B cell (primary cell): ENCODE measurements at regions not wholly inside any gene's neighbourhood (a gene's known extent, or its start where the extent isn't known, plus 50 kb on each side); places are given as distances from the start of the nearest gene placed in this dataset.

ENCODE experiments used
- ATAC-seq: fragments of 200-7000 bp; cut with Tn5 transposase; one replicate; pipeline ENCODE4 v1.10.0; 2021; ENCODE audit warnings: low read depth, mild to moderate bottlenecking, moderate number of reproducible peaks, moderate library complexity
- CTCF ChIA-PET: fragments of 350-600 bp; sonication (Branson Sonifier 250); formaldehyde crosslinking; loops from one replicate; lab custom pipeline; 2021; ENCODE audit warnings: antibody characterized with exemption, inconsistent platforms; lab: Charles Lee
- POLR2A ChIA-PET: fragments of 350-600 bp; sonication (Branson Sonifier 250); formaldehyde crosslinking; loops from one replicate; lab custom pipeline; 2021; ENCODE audit warnings: antibody characterized with exemption; lab: Charles Lee
- DNase-seq: peaks from one replicate; pipeline ENCODE4 v3.0.0; 2013
- H2AFZ ChIP-seq: 2 replicates; pipeline ENCODE4 v1.6.1; 2012; ENCODE audit warnings: mild to moderate bottlenecking, low read depth, low read length; ENCODE audit not compliant: insufficient read depth, poor library complexity, severe bottlenecking
- H3K27ac ChIP-seq, 2 donors: 1 replicate in 1 of 2; 2 replicates in 1 of 2; pipeline ENCODE4 v1.5.1; 2012 to 2013; ENCODE audit warnings: low read length in 2 of 2, mild to moderate bottlenecking in 2 of 2, moderate library complexity in 1 of 2
- H3K27me3 ChIP-seq, 4 experiments: fragments of 200-600 bp in 1 of 4; sonication (generic) in 1 of 4; replicated peaks in 1 of 4; 1 replicate in 2 of 4; 2 replicates in 2 of 4; pipeline versions ENCODE4 v1.6.1 to v1.7.0; 2013 to 2016; ENCODE audit warnings: low read length in 3 of 4, mild to moderate bottlenecking in 2 of 4, mixed read lengths in 1 of 4, moderate library complexity in 1 of 4; ENCODE audit not compliant: insufficient read depth in 4 of 4, control insufficient read depth in 3 of 4; ENCODE audit errors: control extremely low read depth in 1 of 4
- H3K36me3 ChIP-seq, 2 experiments: replicated peaks in 1 of 2; 1 replicate in 1 of 2; 2 replicates in 1 of 2; pipeline versions ENCODE4 v1.6.1 to v1.7.1; 2013; ENCODE audit warnings: low read length in 1 of 2; ENCODE audit not compliant: insufficient read depth in 2 of 2, control insufficient read depth in 1 of 2; ENCODE audit errors: control extremely low read depth in 1 of 2, extremely low read depth in 1 of 2
- H3K4me1 ChIP-seq, 2 donors: fragments of 200-600 bp in 1 of 2; sonication (generic) in 1 of 2; 1 replicate in 1 of 2; 2 replicates in 1 of 2; pipeline versions ENCODE4 v1.5.1 to v1.6.1; 2013 to 2017; ENCODE audit warnings: low read length in 2 of 2; ENCODE audit not compliant: control insufficient read depth in 2 of 2, insufficient read depth in 2 of 2
- H3K4me2 ChIP-seq: replicated peaks from 2 replicates; pipeline ENCODE3; 2012; ENCODE audit warnings: mild to moderate bottlenecking, low read depth, low read length; ENCODE audit not compliant: poor library complexity, severe bottlenecking
- H3K4me3 ChIP-seq, 5 experiments: fragments of 200-600 bp in 1 of 5; sonication (generic) in 1 of 5; 1 replicate in 3 of 5; 2 replicates in 2 of 5; pipeline versions ENCODE4 v1.5.1 to v1.7.0; 2011 to 2016; ENCODE audit warnings: low read length in 4 of 5, mild to moderate bottlenecking in 4 of 5, low read depth in 2 of 5, control low read depth in 1 of 5, moderate library complexity in 1 of 5; ENCODE audit not compliant: insufficient read depth in 1 of 5; ENCODE audit errors: control extremely low read depth in 1 of 5, extremely low read depth in 1 of 5
- H3K79me2 ChIP-seq: fragments of 200-600 bp; sonication (generic); one replicate; pipeline ENCODE4 v1.6.0; 2016; ENCODE audit warnings: low read length; ENCODE audit not compliant: control insufficient read depth, insufficient read depth
- H3K9ac ChIP-seq: fragments of 200-600 bp; sonication (generic); 2 replicates; pipeline ENCODE4 v1.6.1; 2017; ENCODE audit warnings: mild to moderate bottlenecking, low read length, moderate library complexity
- H3K9me3 ChIP-seq, 3 donors: one replicate each; pipeline versions ENCODE4 v1.6.1 to v1.7.1; 2013; ENCODE audit warnings: low read length in 2 of 3; ENCODE audit not compliant: control insufficient read depth in 2 of 3, insufficient read depth in 1 of 3; ENCODE audit errors: control extremely low read depth in 1 of 3
- H4K20me1 ChIP-seq: 2 replicates; pipeline ENCODE4 v1.6.0; 2012; ENCODE audit warnings: mild to moderate bottlenecking, low read length; ENCODE audit not compliant: insufficient read depth, control insufficient read depth, poor library complexity, severe bottlenecking
- H3K27ac Mint-ChIP-seq: one replicate; pipeline ENCODE4 v1.8.0; 2021; ENCODE audit warnings: mixed read lengths
- H3K27me3 Mint-ChIP-seq: one replicate; pipeline ENCODE4 v1.8.0; 2021; ENCODE audit warnings: mixed read lengths
- H3K4me1 Mint-ChIP-seq: one replicate; pipeline ENCODE4 v1.8.0; 2021; ENCODE audit warnings: mixed read lengths
- H3K4me3 Mint-ChIP-seq: one replicate; pipeline ENCODE4 v1.8.0; 2021; ENCODE audit warnings: mixed read lengths
- H3K9me3 Mint-ChIP-seq: one replicate; pipeline ENCODE4 v1.8.0; 2022; ENCODE audit warnings: mixed read lengths; ENCODE audit not compliant: insufficient read depth
- CTCF ChIP-seq: fragments of 200-600 bp; IDR thresholded peaks from one replicate; pipeline ENCODE4 v1.8.0; 2022; ENCODE audit warnings: antibody characterized with exemption, mild to moderate bottlenecking
- EZH2 ChIP-seq: IDR thresholded peaks from 2 replicates; pipeline ENCODE4 v1.6.1; 2012; ENCODE audit warnings: borderline replicate concordance, low read depth, mild to moderate bottlenecking, moderate library complexity, low read length; ENCODE audit not compliant: insufficient read depth, poor library complexity, severe bottlenecking
- WGBS: methylation state at CpG from one replicate; pipeline ENCODE4 v1.1.5; 2013; ENCODE audit warnings: missing lambda C conversion rate; ENCODE audit not compliant: insufficient coverage; 5-methylcytosine and 5-hydroxymethylcytosine counted together
- intact Hi-C: fragments of 100-400 bp; cut with micrococcal nuclease; formaldehyde crosslinking; loops from one replicate; pipeline ENCODE4 v1.10.0; 2022

DNA sequence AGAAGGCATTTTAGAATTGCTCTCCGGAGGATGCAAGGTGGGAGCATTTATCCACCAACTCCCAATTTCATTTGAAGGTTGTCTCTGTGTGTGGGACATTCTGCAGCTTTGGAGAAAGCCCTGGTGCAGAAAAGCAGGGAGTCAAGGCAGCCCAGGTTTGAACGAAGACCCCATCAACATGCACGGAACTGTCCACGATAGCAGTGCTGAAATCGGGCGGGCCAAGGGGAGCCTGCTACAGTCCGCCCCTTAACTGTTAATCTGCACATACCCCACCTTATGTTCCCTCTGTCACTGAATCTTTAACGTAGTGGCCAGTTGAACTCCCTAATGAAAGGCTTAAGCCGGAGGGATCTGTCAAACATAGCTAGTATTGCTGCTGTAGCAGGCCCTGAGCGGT is 68.8 kb upstream of the C1orf174 start:
- Histone ChIP-seq H3K27ac (no peak overlapping the region), H3K79me2 (no peaks in the 10 kb centered on the region), H3K4me3 (no peak overlapping the region), H3K9me3 (peaks cover 0 to 21% (median 0%) of the 10 kb centered on the region in 3 donors), H3K4me2 (no peak overlapping the region), H3K36me3 (no peaks in the 10 kb centered on the region), H3K27me3 (peaks cover 0 to 23% (median 0%) of the 10 kb centered on the region in 4 experiments), H2AFZ (no peak overlapping the region), H3K9ac (no peak overlapping the region), H3K4me1 (no peaks in the 10 kb centered on the region), H4K20me1 (no peaks in the 10 kb centered on the region)
- Mint-ChIP-seq H3K9me3 (peaks cover 3% of the 10 kb centered on the region), H3K27ac (no peak overlapping the region), H3K4me1 (no peaks in the 10 kb centered on the region), H3K27me3 (peaks cover 19% of the 10 kb centered on the region), H3K4me3 (no peak overlapping the region)
- ChIA-PET CTCF (no interaction called here), POLR2A (no interaction called here)
- ATAC-seq (no peak), DNase-seq (no peak)
- TF ChIP-seq CTCF, result no peak
- no peak for TF ChIP-seq EZH2
- intact Hi-C loops, result no loop called here
- WGBS, result 57% methylated on average over 9 of the region's 10 CpGs

DNA sequence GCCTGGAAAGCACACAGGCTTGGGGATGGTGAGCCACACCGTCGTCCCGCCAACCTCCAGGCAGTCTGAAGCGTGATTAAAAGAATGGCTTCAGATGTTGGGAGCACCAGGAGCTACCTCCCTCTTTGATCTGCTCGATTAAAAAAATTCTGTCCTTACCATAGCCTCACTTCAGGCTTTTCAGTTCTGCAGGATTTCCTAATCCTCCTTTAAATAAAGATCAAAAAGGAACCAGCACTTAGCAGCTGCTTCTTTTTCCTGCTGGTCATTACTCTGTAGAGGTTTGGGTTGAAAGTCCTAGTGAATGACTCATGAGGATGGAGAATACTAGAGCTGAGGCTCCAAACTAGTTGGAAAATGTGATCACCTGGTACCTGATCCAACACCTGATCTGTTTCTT is 71.9 kb upstream of the C1orf174 start:
- Histone ChIP-seq H3K4me1 (no peaks in the 10 kb centered on the region), H3K36me3 (no peaks in the 10 kb centered on the region), H3K27ac (no peak overlapping the region), H3K4me2 (no peak overlapping the region), H3K4me3 (no peak overlapping the region), H3K79me2 (no peaks in the 10 kb centered on the region), H4K20me1 (no peaks in the 10 kb centered on the region), H3K9ac (no peak overlapping the region), H2AFZ (no peak overlapping the region), H3K27me3 (peaks cover 0 to 19% (median 0%) of the 10 kb centered on the region in 4 experiments), H3K9me3 (peaks cover 0 to 11% (median 0%) of the 10 kb centered on the region in 3 donors)
- 100% methylated on average over 4 of the region's 5 CpGs for WGBS
- peaks cover 3% of the 10 kb centered on the region for H3K9me3 Mint-ChIP-seq
- CTCF ChIA-PET, result no interaction called here
- intact Hi-C loops, result no loop called here
- ATAC-seq, result no peak
- H3K4me1 Mint-ChIP-seq, result no peaks in the 10 kb centered on the region
- no peak overlapping the region for H3K4me3 Mint-ChIP-seq
- POLR2A ChIA-PET, result interaction anchor here (0.7 kb wide), 1 partner anchor 55 kb away, joined by 4 read pairs; no protein-coding TSS in a partner anchor
- no peak for DNase-seq
- TF ChIP-seq EZH2 (no peak), CTCF (no peak)
- H3K27ac Mint-ChIP-seq, result no peak overlapping the region
- H3K27me3 Mint-ChIP-seq, result peaks cover 21% of the 10 kb centered on the region
